H9 (cell line): ENCODE measurements at regions not wholly inside any gene's neighbourhood (a gene's known extent, or its start where the extent isn't known, plus 50 kb on each side); places are given as distances from the start of the nearest gene placed in this dataset.

Source experiments
- DNase-seq: peaks from one replicate; pipeline ENCODE4 v3.0.0-alpha.2; 2017
- H2AFZ ChIP-seq: one replicate; pipeline ENCODE4 v1.6.1; 2013; ENCODE audit warnings: mild to moderate bottlenecking, low read length, control low read depth, moderate library complexity
- H2AK5ac ChIP-seq: 2 replicates; pipeline ENCODE4 v1.6.1; 2013; ENCODE audit warnings: low read length, control low read depth, mixed read lengths; ENCODE audit not compliant: insufficient read length
- H2BK120ac ChIP-seq: one replicate; pipeline ENCODE4 v1.6.1; 2013; ENCODE audit warnings: low read depth, mild to moderate bottlenecking, low read length, control low read depth, inconsistent platforms; ENCODE audit not compliant: poor library complexity, severe bottlenecking
- H2BK12ac ChIP-seq: 2 replicates; pipeline ENCODE4 v1.6.1; 2013; ENCODE audit warnings: low read length, control low read depth, mixed read lengths, low read depth; ENCODE audit not compliant: insufficient read length
- H2BK15ac ChIP-seq: 2 replicates; pipeline ENCODE4 v1.6.1; 2013; ENCODE audit warnings: low read depth, low read length, control low read depth
- H2BK20ac ChIP-seq: one replicate; pipeline ENCODE4 v1.6.1; 2013; ENCODE audit warnings: low read depth, mild to moderate bottlenecking, low read length, control low read depth, inconsistent platforms; ENCODE audit not compliant: poor library complexity, severe bottlenecking
- H2BK5ac ChIP-seq: 2 replicates; pipeline ENCODE4 v1.6.1; 2013; ENCODE audit warnings: low read length, control low read depth, mixed read lengths; ENCODE audit not compliant: insufficient read length
- H3K14ac ChIP-seq: 2 replicates; pipeline ENCODE4 v1.6.1; 2013; ENCODE audit warnings: low read length, control low read depth; ENCODE audit not compliant: insufficient read depth
- H3K18ac ChIP-seq: 2 replicates; pipeline ENCODE4 v1.6.1; 2013; ENCODE audit warnings: low read depth, mild to moderate bottlenecking, mixed read lengths, low read length, control low read depth; ENCODE audit not compliant: insufficient read length
- H3K23ac ChIP-seq: 2 replicates; pipeline ENCODE4 v1.6.1; 2013; ENCODE audit warnings: low read length, control low read depth, mixed read lengths, low read depth; ENCODE audit not compliant: insufficient read length
- H3K23me2 ChIP-seq: 2 replicates; pipeline ENCODE4 v1.6.1; 2013; ENCODE audit warnings: low read depth, mild to moderate bottlenecking, mixed read lengths, low read length, control low read depth; ENCODE audit not compliant: insufficient read length, poor library complexity, severe bottlenecking
- H3K27ac ChIP-seq: 2 replicates; pipeline ENCODE4 v1.5.1; 2013; ENCODE audit warnings: low read length, control low read depth, mixed read lengths, low read depth; ENCODE audit not compliant: insufficient read length
- H3K27me3 ChIP-seq: 2 replicates; pipeline ENCODE4 v1.6.1; 2013; ENCODE audit warnings: low read length, control low read depth, inconsistent platforms; ENCODE audit not compliant: insufficient read depth
- H3K4ac ChIP-seq: 2 replicates; pipeline ENCODE4 v1.6.1; 2013; ENCODE audit warnings: low read depth, mild to moderate bottlenecking, control low read depth, inconsistent platforms, low read length, moderate library complexity
- H3K4me1 ChIP-seq: 2 replicates; pipeline ENCODE4 v1.6.1; 2013; ENCODE audit warnings: low read length, control low read depth, inconsistent platforms; ENCODE audit not compliant: insufficient read depth
- H3K4me2 ChIP-seq: 2 replicates; pipeline ENCODE4 v1.6.1; 2013; ENCODE audit warnings: low read length, control low read depth, mixed read lengths; ENCODE audit not compliant: insufficient read length, insufficient read depth
- H3K56ac ChIP-seq: 2 replicates; pipeline ENCODE4 v1.6.1; 2013; ENCODE audit warnings: low read depth, mild to moderate bottlenecking, mixed read lengths, low read length, control low read depth; ENCODE audit not compliant: insufficient read length
- H3K79me1 ChIP-seq: 2 replicates; pipeline ENCODE4 v1.6.1; 2013; ENCODE audit warnings: low read depth, mild to moderate bottlenecking, moderate library complexity, low read length, control low read depth, inconsistent platforms; ENCODE audit not compliant: insufficient read depth, poor library complexity, severe bottlenecking
- H3K79me2 ChIP-seq: 2 replicates; pipeline ENCODE4 v1.6.1; 2013; ENCODE audit warnings: low read length, control low read depth, inconsistent platforms; ENCODE audit not compliant: insufficient read depth
- H3K9ac ChIP-seq: 2 replicates; pipeline ENCODE4 v1.6.1; 2013; ENCODE audit warnings: low read length, control low read depth, mixed read lengths; ENCODE audit not compliant: insufficient read length; ENCODE audit errors: extremely low read depth
- H3K9me3 ChIP-seq: one replicate; pipeline ENCODE4 v1.6.1; 2013; ENCODE audit warnings: low read depth, low read length, inconsistent platforms; ENCODE audit not compliant: control insufficient read depth
- H3T11ph ChIP-seq: one replicate; pipeline ENCODE4 v1.6.1; 2013; ENCODE audit warnings: mild to moderate bottlenecking, low read length, control low read depth, inconsistent platforms
- H4K20me1 ChIP-seq: one replicate; pipeline ENCODE4 v1.6.1; 2013; ENCODE audit not compliant: control insufficient read depth, insufficient read length, insufficient read depth
- H4K5ac ChIP-seq: 2 replicates; pipeline ENCODE4 v1.6.1; 2013; ENCODE audit warnings: low read depth, mild to moderate bottlenecking, mixed read lengths, low read length, control low read depth; ENCODE audit not compliant: insufficient read length
- H4K8ac ChIP-seq: replicated peaks from 2 replicates; pipeline ENCODE4 v1.6.1; 2013; ENCODE audit warnings: low read length, control low read depth, mixed read lengths, low read depth; ENCODE audit not compliant: insufficient read length
- H4K91ac ChIP-seq: 2 replicates; pipeline ENCODE4 v1.6.1; 2013; ENCODE audit warnings: low read depth, mild to moderate bottlenecking, moderate library complexity, mixed read lengths, low read length, control low read depth; ENCODE audit not compliant: insufficient read length
- H3K27ac Mint-ChIP-seq, 3 experiments: 2 replicates in 2 of 3; 3 replicates in 1 of 3; pipeline ENCODE4 v1.8.0; 2020 to 2021; ENCODE audit warnings: mixed read lengths in 3 of 3, mild to moderate bottlenecking in 1 of 3, moderate library complexity in 1 of 3
- H3K27me3 Mint-ChIP-seq: 2 replicates; pipeline ENCODE4 v1.8.0; 2021; ENCODE audit warnings: low read depth, mild to moderate bottlenecking, moderate library complexity, mixed read lengths
- H3K36me3 Mint-ChIP-seq, 3 experiments: 2 replicates in 2 of 3; 3 replicates in 1 of 3; pipeline ENCODE4 v1.8.0; 2020 to 2021; ENCODE audit warnings: low read depth in 3 of 3, mixed read lengths in 3 of 3; ENCODE audit not compliant: insufficient read depth in 1 of 3
- H3K4me1 Mint-ChIP-seq, 2 experiments: 2 replicates each; pipeline ENCODE4 v1.8.0; 2020; ENCODE audit warnings: mixed read lengths in 2 of 2
- H3K4me3 Mint-ChIP-seq, 2 experiments: 2 replicates in 1 of 2; 3 replicates in 1 of 2; pipeline ENCODE4 v1.8.0; 2020 to 2021; ENCODE audit warnings: mild to moderate bottlenecking in 2 of 2, mixed read lengths in 2 of 2, moderate library complexity in 1 of 2
- H3K9me3 Mint-ChIP-seq, 2 experiments: 2 replicates in 1 of 2; 3 replicates in 1 of 2; pipeline ENCODE4 v1.8.0; 2020; ENCODE audit warnings: mild to moderate bottlenecking in 2 of 2, mixed read lengths in 2 of 2, moderate library complexity in 1 of 2
- WGBS: extraction: QIAGEN DNeasy Blood & Tissue Kit; methylation state at CpG from one replicate; pipeline ENCODE4 v1.1.7; 2013; ENCODE audit warnings: missing lambda C conversion rate, low lambda C conversion rate, mixed read lengths; ENCODE audit not compliant: insufficient read length; ENCODE audit errors: extremely low coverage; 5-methylcytosine and 5-hydroxymethylcytosine counted together
- TF ChIP-seq, protein P1 (sequence below): fragments of 200-600 bp; sonication (generic); conservative IDR thresholded peaks from 3 replicates; pipeline ENCODE4 v1.8.0; 2021; ENCODE audit warnings: antibody characterized with exemption, mild to moderate bottlenecking

DNA sequence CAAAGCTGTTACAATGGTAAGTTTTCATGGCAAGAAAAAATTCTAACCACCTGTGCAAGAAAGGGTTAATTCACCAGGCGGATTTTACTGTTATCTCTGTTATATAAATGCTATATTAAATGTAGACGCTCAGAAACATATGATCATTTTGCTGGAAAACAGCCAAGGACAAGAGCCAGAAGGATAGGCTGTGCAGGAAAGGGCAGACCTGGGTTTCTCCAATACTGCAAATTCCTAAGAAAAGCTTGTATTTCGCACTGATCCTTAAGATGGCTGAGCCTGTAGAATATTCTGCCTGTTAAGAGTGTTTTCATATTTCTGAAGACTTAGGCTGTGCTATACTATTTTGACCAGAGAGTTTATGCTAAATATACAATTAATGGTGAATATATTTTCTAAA is 564.1 kb upstream of the KCND2 start:
- Histone ChIP-seq H3K18ac (no peak overlapping the region), H3K27me3 (no peaks in the 10 kb centered on the region), H4K20me1 (no peaks in the 10 kb centered on the region), H3K4ac (no peak overlapping the region), H3K79me1 (no peaks in the 10 kb centered on the region), H2AK5ac (no peak overlapping the region), H2BK5ac (no peak overlapping the region), H3K79me2 (no peaks in the 10 kb centered on the region), H3K4me1 (no peaks in the 10 kb centered on the region), H4K91ac (no peak overlapping the region), H2AFZ (no peak overlapping the region), H4K8ac (no peak overlapping the region), H2BK12ac (no peak overlapping the region), H2BK15ac (no peak overlapping the region), H3K14ac (no peak overlapping the region), H3K56ac (no peak overlapping the region), H3K9ac (no peak overlapping the region), H4K5ac (no peak overlapping the region), H3K4me2 (no peak overlapping the region), H3K27ac (no peak overlapping the region), H3K23me2 (no peaks in the 10 kb centered on the region), H3K23ac (no peak overlapping the region), H2BK20ac (no peak overlapping the region), H3K9me3 (no peaks in the 10 kb centered on the region), H3T11ph (no peak overlapping the region), H2BK120ac (no peak overlapping the region)
- DNase-seq = no peak
- Mint-ChIP-seq H3K27ac (no peak overlapping the region; a peak in 1 of 7 replicates), H3K4me1 (peaks cover 2% of the 10 kb centered on the region in 2 experiments; a peak in 1 of 4 replicates), H3K27me3 (no peaks in the 10 kb centered on the region), H3K4me3 (no peak overlapping the region), H3K9me3 (peaks cover under 1 to 6% of the 10 kb centered on the region in 2 experiments; a peak in 4 of 5 replicates), H3K36me3 (peaks cover 0 to under 1% (median under 1%) of the 10 kb centered on the region in 3 experiments; a peak in 2 of 7 replicates)
- WGBS = no CpG with 5 or more reads among the region's 3 CpGs
- TF ChIP-seq, protein P1, sequence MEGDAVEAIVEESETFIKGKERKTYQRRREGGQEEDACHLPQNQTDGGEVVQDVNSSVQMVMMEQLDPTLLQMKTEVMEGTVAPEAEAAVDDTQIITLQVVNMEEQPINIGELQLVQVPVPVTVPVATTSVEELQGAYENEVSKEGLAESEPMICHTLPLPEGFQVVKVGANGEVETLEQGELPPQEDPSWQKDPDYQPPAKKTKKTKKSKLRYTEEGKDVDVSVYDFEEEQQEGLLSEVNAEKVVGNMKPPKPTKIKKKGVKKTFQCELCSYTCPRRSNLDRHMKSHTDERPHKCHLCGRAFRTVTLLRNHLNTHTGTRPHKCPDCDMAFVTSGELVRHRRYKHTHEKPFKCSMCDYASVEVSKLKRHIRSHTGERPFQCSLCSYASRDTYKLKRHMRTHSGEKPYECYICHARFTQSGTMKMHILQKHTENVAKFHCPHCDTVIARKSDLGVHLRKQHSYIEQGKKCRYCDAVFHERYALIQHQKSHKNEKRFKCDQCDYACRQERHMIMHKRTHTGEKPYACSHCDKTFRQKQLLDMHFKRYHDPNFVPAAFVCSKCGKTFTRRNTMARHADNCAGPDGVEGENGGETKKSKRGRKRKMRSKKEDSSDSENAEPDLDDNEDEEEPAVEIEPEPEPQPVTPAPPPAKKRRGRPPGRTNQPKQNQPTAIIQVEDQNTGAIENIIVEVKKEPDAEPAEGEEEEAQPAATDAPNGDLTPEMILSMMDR = no peak
